GM23338 (cell line): ENCODE measurements at regions not wholly inside any gene's neighbourhood (a gene's known extent, or its start where the extent isn't known, plus 50 kb on each side); places are given as distances from the start of the nearest gene placed in this dataset.

Experiments
- ATAC-seq: fragments of 200-7000 bp; cut with Tn5 transposase; 3 replicates; pipeline ENCODE4 v1.9.1; 2020
- DNase-seq: peaks from one replicate; pipeline ENCODE4 v3.0.0-alpha.2; 2015; ENCODE audit warnings: low spot score
- H2AFZ ChIP-seq: fragments of 200-600 bp; sonication (generic); 2 replicates; pipeline ENCODE4 v1.8.0; 2016; ENCODE audit warnings: antibody characterized with exemption, mild to moderate bottlenecking, moderate library complexity
- H3F3A ChIP-seq: fragments of 200-600 bp; sonication (generic); replicated peaks from 2 replicates; pipeline ENCODE4 v1.8.0; 2017; ENCODE audit warnings: antibody characterized with exemption, mixed run types, low read depth
- H3K27ac ChIP-seq: fragments of 200-600 bp; sonication (generic); 2 replicates; pipeline ENCODE4 v1.6.1; 2016; ENCODE audit warnings: low read depth
- H3K27me3 ChIP-seq: fragments of 200-600 bp; sonication (generic); 2 replicates; pipeline ENCODE4 v1.8.0; 2016; ENCODE audit warnings: mild to moderate bottlenecking, mixed run types, moderate library complexity; ENCODE audit not compliant: insufficient read depth
- H3K36me3 ChIP-seq: fragments of 200-600 bp; sonication (generic); 2 replicates; pipeline ENCODE4 v1.8.0; 2016; ENCODE audit warnings: mild to moderate bottlenecking; ENCODE audit not compliant: insufficient read depth
- H3K4me1 ChIP-seq: fragments of 200-600 bp; sonication (generic); 2 replicates; pipeline ENCODE4 v1.8.0; 2016; ENCODE audit warnings: mild to moderate bottlenecking, moderate library complexity; ENCODE audit not compliant: insufficient read depth
- H3K4me2 ChIP-seq: fragments of 200-600 bp; sonication (generic); 2 replicates; pipeline ENCODE4 v1.7.1; 2017; ENCODE audit warnings: mixed run types
- H3K4me3 ChIP-seq: fragments of 200-600 bp; sonication (generic); 2 replicates; pipeline ENCODE4 v1.6.1; 2016; ENCODE audit warnings: mixed run types
- H3K79me2 ChIP-seq: fragments of 200-600 bp; sonication (generic); replicated peaks from 2 replicates; pipeline ENCODE4 v1.8.0; 2017; ENCODE audit warnings: mild to moderate bottlenecking; ENCODE audit not compliant: insufficient read depth
- H3K9me2 ChIP-seq: fragments of 200-600 bp; sonication (generic); 2 replicates; pipeline ENCODE4 v1.8.0; 2017; ENCODE audit not compliant: insufficient read depth
- H4K20me1 ChIP-seq: fragments of 200-600 bp; sonication (generic); replicated peaks from 2 replicates; pipeline ENCODE4 v1.8.0; 2017; ENCODE audit warnings: mild to moderate bottlenecking; ENCODE audit not compliant: insufficient read depth
- H3K27ac Mint-ChIP-seq: 2 replicates; pipeline ENCODE4 v1.8.0; 2020; ENCODE audit warnings: inconsistent platforms, mild to moderate bottlenecking, moderate library complexity, mixed read lengths
- H3K27me3 Mint-ChIP-seq: 3 replicates; pipeline ENCODE4 v1.8.0; 2022; ENCODE audit warnings: low read depth, mild to moderate bottlenecking, moderate library complexity, mixed read lengths, inconsistent platforms; ENCODE audit not compliant: insufficient read depth, poor library complexity
- H3K36me3 Mint-ChIP-seq: 3 replicates; pipeline ENCODE4 v1.8.0; 2021; ENCODE audit warnings: low read depth, mild to moderate bottlenecking, inconsistent platforms, moderate library complexity, mixed read lengths
- H3K4me1 Mint-ChIP-seq: 3 replicates; pipeline ENCODE4 v1.8.0; 2020; ENCODE audit warnings: mild to moderate bottlenecking, inconsistent platforms, mixed read lengths
- H3K4me3 Mint-ChIP-seq: 3 replicates; pipeline ENCODE4 v1.8.0; 2021; ENCODE audit warnings: moderate library complexity, mild to moderate bottlenecking, inconsistent platforms, mixed read lengths
- H3K9me3 Mint-ChIP-seq: 3 replicates; pipeline ENCODE4 v1.8.0; 2020; ENCODE audit warnings: moderate library complexity, mild to moderate bottlenecking, inconsistent platforms, mixed read lengths
- CREB1 ChIP-seq: fragments of 250-450 bp; sonication (Bioruptor Pico); IDR thresholded peaks from 2 replicates; pipeline ENCODE4 v1.5.0; 2020; ENCODE audit warnings: low read depth, mild to moderate bottlenecking, moderate library complexity
- EZH2 ChIP-seq: fragments of 200-600 bp; sonication (generic); IDR thresholded peaks from one replicate; pipeline ENCODE4 v1.8.0; 2017; ENCODE audit warnings: antibody characterized with exemption, mild to moderate bottlenecking, low read depth; ENCODE audit not compliant: unreplicated experiment
- EZH2phosphoT487 ChIP-seq: fragments of 200-600 bp; sonication (generic); IDR thresholded peaks from one replicate; pipeline ENCODE4 v1.8.1; 2018; ENCODE audit warnings: antibody characterized with exemption; ENCODE audit not compliant: unreplicated experiment
- JUNB ChIP-seq: IDR thresholded peaks from one replicate; pipeline ENCODE4 v1.6.1; 2016; ENCODE audit warnings: antibody characterized with exemption; ENCODE audit not compliant: unreplicated experiment
- NANOG ChIP-seq: IDR thresholded peaks from 2 replicates; pipeline ENCODE4 v1.6.1; 2016; ENCODE audit warnings: antibody characterized with exemption, borderline replicate concordance
- POLR2AphosphoS5 ChIP-seq: IDR thresholded peaks from 2 replicates; pipeline ENCODE4 v1.6.1; 2016; ENCODE audit warnings: antibody characterized with exemption, low read depth
- STAT1 ChIP-seq: IDR thresholded peaks from one replicate; pipeline ENCODE4 v1.6.1; 2016; ENCODE audit warnings: antibody characterized with exemption; ENCODE audit not compliant: unreplicated experiment
- ZNF114 ChIP-seq: fragments of 250-450 bp; sonication (Bioruptor Pico); IDR thresholded peaks from 2 replicates; pipeline ENCODE4 v1.5.0; 2020; ENCODE audit warnings: mild to moderate bottlenecking, moderate library complexity
- ZNF331 ChIP-seq: fragments of 250-450 bp; sonication (Bioruptor Pico); IDR thresholded peaks from 2 replicates; pipeline ENCODE4 v1.5.0; 2020; ENCODE audit warnings: low read depth, mild to moderate bottlenecking, moderate library complexity
- TF ChIP-seq, protein P1 (sequence below): IDR thresholded peaks from 2 replicates; pipeline ENCODE4 v1.6.1; 2016; ENCODE audit warnings: antibody characterized with exemption
- TF ChIP-seq, protein P2 (sequence below): fragments of 250-450 bp; sonication (Bioruptor Pico); IDR thresholded peaks from 2 replicates; pipeline ENCODE4 v1.5.0; 2020; ENCODE audit warnings: mild to moderate bottlenecking, moderate library complexity
- TF ChIP-seq, protein P3 (sequence below), 2 experiments: fragments of 200-600 bp in 1 of 2; sonication (generic) in 1 of 2; conservative IDR thresholded peaks; 2 replicates each; pipeline versions ENCODE4 v1.5.1 to v1.6.1; 2016 to 2017; ENCODE audit warnings: antibody characterized with exemption in 2 of 2, low read depth in 2 of 2, mild to moderate bottlenecking in 2 of 2, moderate library complexity in 1 of 2
- TF ChIP-seq, protein P4 (sequence below): IDR thresholded peaks from one replicate; pipeline ENCODE4 v1.6.1; 2018; ENCODE audit warnings: antibody characterized with exemption; ENCODE audit not compliant: unreplicated experiment

DNA sequence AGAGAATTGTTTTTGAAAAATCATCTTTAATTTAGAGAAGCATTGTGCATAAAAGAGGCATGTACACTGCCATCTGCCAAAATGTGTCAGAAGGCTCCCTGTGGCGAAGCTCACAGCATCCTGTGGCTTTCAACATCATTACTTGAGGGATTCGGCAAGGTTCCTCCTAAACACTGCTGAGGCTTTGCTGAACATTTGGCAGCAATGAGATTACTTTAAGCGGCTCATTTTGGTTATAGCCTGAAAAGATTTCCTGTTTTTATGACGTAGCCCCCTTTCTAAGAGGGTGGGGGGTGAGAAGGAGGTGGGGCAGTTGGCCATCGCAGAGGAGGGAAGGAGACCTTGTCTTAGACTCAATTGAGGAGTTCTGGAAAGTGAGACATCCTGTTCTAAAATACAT is 469.4 kb downstream of the RASEF start:
- Histone ChIP-seq H3K4me3 (no peak overlapping the region), H2AFZ (0 out of 2 replicates have a peak overlapping the region, but pooled peaks have one; percentile 19), H3K79me2 (no peaks in the 10 kb centered on the region), H3F3A (no peaks in the 10 kb centered on the region), H3K27me3 (no peaks in the 10 kb centered on the region), H3K36me3 (no peaks in the 10 kb centered on the region), H3K4me1 (no peaks in the 10 kb centered on the region), H4K20me1 (no peaks in the 10 kb centered on the region), H3K9me2 (peaks cover 16% of the 10 kb centered on the region), H3K4me2 (no peak overlapping the region), H3K27ac (no peak overlapping the region)
- no peaks in the 10 kb centered on the region for H3K27me3 Mint-ChIP-seq
- no peak overlapping the region for H3K27ac Mint-ChIP-seq
- H3K4me1 Mint-ChIP-seq, result peaks cover 5% of the 10 kb centered on the region
- DNase-seq (no peak), ATAC-seq (no peak)
- no peak overlapping the region for H3K4me3 Mint-ChIP-seq
- no peaks in the 10 kb centered on the region for H3K36me3 Mint-ChIP-seq
- TF ChIP-seq ZNF114 (CRISPR knock-in tag), result no peak
- TF ChIP-seq, protein P1, sequence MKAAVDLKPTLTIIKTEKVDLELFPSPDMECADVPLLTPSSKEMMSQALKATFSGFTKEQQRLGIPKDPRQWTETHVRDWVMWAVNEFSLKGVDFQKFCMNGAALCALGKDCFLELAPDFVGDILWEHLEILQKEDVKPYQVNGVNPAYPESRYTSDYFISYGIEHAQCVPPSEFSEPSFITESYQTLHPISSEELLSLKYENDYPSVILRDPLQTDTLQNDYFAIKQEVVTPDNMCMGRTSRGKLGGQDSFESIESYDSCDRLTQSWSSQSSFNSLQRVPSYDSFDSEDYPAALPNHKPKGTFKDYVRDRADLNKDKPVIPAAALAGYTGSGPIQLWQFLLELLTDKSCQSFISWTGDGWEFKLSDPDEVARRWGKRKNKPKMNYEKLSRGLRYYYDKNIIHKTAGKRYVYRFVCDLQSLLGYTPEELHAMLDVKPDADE, result no peak
- TF ChIP-seq, protein P2, sequence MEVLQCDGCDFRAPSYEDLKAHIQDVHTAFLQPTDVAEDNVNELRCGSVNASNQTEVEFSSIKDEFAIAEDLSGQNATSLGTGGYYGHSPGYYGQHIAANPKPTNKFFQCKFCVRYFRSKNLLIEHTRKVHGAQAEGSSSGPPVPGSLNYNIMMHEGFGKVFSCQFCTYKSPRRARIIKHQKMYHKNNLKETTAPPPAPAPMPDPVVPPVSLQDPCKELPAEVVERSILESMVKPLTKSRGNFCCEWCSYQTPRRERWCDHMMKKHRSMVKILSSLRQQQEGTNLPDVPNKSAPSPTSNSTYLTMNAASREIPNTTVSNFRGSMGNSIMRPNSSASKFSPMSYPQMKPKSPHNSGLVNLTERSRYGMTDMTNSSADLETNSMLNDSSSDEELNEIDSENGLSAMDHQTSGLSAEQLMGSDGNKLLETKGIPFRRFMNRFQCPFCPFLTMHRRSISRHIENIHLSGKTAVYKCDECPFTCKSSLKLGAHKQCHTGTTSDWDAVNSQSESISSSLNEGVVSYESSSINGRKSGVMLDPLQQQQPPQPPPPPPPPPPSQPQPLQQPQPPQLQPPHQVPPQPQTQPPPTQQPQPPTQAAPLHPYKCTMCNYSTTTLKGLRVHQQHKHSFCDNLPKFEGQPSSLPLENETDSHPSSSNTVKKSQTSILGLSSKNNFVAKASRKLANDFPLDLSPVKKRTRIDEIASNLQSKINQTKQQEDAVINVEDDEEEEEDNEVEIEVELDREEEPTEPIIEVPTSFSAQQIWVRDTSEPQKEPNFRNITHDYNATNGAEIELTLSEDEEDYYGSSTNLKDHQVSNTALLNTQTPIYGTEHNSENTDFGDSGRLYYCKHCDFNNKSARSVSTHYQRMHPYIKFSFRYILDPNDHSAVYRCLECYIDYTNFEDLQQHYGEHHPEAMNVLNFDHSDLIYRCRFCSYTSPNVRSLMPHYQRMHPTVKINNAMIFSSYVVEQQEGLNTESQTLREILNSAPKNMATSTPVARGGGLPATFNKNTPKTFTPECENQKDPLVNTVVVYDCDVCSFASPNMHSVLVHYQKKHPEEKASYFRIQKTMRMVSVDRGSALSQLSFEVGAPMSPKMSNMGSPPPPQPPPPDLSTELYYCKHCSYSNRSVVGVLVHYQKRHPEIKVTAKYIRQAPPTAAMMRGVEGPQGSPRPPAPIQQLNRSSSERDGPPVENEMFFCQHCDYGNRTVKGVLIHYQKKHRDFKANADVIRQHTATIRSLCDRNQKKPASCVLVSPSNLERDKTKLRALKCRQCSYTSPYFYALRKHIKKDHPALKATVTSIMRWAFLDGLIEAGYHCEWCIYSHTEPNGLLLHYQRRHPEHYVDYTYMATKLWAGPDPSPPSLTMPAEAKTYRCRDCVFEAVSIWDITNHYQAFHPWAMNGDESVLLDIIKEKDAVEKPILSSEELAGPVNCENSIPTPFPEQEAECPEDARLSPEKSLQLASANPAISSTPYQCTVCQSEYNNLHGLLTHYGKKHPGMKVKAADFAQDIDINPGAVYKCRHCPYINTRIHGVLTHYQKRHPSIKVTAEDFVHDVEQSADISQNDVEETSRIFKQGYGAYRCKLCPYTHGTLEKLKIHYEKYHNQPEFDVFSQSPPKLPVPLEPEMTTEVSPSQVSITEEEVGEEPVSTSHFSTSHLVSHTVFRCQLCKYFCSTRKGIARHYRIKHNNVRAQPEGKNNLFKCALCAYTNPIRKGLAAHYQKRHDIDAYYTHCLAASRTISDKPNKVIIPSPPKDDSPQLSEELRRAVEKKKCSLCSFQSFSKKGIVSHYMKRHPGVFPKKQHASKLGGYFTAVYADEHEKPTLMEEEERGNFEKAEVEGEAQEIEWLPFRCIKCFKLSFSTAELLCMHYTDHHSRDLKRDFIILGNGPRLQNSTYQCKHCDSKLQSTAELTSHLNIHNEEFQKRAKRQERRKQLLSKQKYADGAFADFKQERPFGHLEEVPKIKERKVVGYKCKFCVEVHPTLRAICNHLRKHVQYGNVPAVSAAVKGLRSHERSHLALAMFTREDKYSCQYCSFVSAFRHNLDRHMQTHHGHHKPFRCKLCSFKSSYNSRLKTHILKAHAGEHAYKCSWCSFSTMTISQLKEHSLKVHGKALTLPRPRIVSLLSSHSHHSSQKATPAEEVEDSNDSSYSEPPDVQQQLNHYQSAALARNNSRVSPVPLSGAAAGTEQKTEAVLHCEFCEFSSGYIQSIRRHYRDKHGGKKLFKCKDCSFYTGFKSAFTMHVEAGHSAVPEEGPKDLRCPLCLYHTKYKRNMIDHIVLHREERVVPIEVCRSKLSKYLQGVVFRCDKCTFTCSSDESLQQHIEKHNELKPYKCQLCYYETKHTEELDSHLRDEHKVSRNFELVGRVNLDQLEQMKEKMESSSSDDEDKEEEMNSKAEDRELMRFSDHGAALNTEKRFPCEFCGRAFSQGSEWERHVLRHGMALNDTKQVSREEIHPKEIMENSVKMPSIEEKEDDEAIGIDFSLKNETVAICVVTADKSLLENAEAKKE, result no peak
- no peak for TF ChIP-seq STAT1
- no peak for TF ChIP-seq EZH2
- no peak for TF ChIP-seq EZH2phosphoT487
- TF ChIP-seq NANOG, result no peak
- no peak for TF ChIP-seq JUNB
- TF ChIP-seq, protein P3, sequence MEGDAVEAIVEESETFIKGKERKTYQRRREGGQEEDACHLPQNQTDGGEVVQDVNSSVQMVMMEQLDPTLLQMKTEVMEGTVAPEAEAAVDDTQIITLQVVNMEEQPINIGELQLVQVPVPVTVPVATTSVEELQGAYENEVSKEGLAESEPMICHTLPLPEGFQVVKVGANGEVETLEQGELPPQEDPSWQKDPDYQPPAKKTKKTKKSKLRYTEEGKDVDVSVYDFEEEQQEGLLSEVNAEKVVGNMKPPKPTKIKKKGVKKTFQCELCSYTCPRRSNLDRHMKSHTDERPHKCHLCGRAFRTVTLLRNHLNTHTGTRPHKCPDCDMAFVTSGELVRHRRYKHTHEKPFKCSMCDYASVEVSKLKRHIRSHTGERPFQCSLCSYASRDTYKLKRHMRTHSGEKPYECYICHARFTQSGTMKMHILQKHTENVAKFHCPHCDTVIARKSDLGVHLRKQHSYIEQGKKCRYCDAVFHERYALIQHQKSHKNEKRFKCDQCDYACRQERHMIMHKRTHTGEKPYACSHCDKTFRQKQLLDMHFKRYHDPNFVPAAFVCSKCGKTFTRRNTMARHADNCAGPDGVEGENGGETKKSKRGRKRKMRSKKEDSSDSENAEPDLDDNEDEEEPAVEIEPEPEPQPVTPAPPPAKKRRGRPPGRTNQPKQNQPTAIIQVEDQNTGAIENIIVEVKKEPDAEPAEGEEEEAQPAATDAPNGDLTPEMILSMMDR (conservative IDR thresholded peaks at IDR 0.05; ENCODE audit: low read depth in 2 of 2), result no peak
- TF ChIP-seq POLR2AphosphoS5, result no peak
- TF ChIP-seq ZNF331 (CRISPR knock-in tag), result no peak
- TF ChIP-seq, protein P4, sequence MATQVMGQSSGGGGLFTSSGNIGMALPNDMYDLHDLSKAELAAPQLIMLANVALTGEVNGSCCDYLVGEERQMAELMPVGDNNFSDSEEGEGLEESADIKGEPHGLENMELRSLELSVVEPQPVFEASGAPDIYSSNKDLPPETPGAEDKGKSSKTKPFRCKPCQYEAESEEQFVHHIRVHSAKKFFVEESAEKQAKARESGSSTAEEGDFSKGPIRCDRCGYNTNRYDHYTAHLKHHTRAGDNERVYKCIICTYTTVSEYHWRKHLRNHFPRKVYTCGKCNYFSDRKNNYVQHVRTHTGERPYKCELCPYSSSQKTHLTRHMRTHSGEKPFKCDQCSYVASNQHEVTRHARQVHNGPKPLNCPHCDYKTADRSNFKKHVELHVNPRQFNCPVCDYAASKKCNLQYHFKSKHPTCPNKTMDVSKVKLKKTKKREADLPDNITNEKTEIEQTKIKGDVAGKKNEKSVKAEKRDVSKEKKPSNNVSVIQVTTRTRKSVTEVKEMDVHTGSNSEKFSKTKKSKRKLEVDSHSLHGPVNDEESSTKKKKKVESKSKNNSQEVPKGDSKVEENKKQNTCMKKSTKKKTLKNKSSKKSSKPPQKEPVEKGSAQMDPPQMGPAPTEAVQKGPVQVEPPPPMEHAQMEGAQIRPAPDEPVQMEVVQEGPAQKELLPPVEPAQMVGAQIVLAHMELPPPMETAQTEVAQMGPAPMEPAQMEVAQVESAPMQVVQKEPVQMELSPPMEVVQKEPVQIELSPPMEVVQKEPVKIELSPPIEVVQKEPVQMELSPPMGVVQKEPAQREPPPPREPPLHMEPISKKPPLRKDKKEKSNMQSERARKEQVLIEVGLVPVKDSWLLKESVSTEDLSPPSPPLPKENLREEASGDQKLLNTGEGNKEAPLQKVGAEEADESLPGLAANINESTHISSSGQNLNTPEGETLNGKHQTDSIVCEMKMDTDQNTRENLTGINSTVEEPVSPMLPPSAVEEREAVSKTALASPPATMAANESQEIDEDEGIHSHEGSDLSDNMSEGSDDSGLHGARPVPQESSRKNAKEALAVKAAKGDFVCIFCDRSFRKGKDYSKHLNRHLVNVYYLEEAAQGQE, result no peak
- TF ChIP-seq CREB1 (CRISPR knock-in tag), result no peak
- H3K9me3 Mint-ChIP-seq, result no peaks in the 10 kb centered on the region
